ENCODE measurements at regions not wholly inside any gene's neighbourhood (a gene's known extent, or its start where the extent isn't known, plus 50 kb on each side); places are given as distances from the start of the nearest gene placed in this dataset.
A peak's percentile ranks its signal among the peaks of the same experiment; 100 is the strongest.

DNA sequence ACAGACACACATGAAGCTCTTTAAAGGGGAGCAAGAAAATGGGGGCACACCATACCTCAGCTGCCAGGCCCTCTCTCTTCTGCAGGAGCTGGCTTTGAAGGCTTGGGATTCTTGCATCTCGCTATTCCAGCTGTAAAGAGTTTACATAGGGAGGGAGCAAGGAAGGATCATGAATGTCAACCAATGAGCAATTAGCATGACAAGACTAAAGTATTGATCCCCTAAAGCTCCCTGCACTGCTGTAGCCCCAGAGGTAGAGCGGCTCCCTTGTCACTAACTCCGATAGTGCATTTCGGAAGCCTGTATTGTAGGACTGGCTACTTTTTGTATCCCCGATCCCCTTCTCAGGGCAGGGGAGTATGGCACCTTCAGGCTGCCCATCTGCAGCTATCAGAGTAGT is 113.4 kb upstream of the PMFBP1 start:
- TF ChIP-seq, protein P1, sequence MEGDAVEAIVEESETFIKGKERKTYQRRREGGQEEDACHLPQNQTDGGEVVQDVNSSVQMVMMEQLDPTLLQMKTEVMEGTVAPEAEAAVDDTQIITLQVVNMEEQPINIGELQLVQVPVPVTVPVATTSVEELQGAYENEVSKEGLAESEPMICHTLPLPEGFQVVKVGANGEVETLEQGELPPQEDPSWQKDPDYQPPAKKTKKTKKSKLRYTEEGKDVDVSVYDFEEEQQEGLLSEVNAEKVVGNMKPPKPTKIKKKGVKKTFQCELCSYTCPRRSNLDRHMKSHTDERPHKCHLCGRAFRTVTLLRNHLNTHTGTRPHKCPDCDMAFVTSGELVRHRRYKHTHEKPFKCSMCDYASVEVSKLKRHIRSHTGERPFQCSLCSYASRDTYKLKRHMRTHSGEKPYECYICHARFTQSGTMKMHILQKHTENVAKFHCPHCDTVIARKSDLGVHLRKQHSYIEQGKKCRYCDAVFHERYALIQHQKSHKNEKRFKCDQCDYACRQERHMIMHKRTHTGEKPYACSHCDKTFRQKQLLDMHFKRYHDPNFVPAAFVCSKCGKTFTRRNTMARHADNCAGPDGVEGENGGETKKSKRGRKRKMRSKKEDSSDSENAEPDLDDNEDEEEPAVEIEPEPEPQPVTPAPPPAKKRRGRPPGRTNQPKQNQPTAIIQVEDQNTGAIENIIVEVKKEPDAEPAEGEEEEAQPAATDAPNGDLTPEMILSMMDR (IDR thresholded peaks at IDR 0.05; ENCODE audit: extremely low read depth, low read depth, low read length) = no peak
- Histone ChIP-seq H3K4me1 (ENCODE audit: insufficient read depth, low read length) (peaks cover 6% of the 10 kb centered on the region), H3K27ac (ENCODE audit: low read depth, low read length) (no peak overlapping the region), H3K36me3 (ENCODE audit: insufficient read depth, low read length) (no peaks in the 10 kb centered on the region), H3K9me3 (ENCODE audit: low read depth, low read length) (no peaks in the 10 kb centered on the region), H2AFZ (ENCODE audit: low read length) (peak overlapping the region; percentile 4), H3K79me2 (ENCODE audit: insufficient read depth, low read length) (no peaks in the 10 kb centered on the region), H3K27me3 (ENCODE audit: insufficient read depth, low read length) (no peaks in the 10 kb centered on the region), H4K20me1 (ENCODE audit: insufficient read depth, low read length) (no peaks in the 10 kb centered on the region), H3K4me3 (ENCODE audit: insufficient read depth, low read length) (no peak overlapping the region), H3K4me2 (ENCODE audit: insufficient read depth, low read length) (no peak overlapping the region)
- DNase-seq (ENCODE audit: insufficient read length, low spot score, missing footprints) = no peak

DNA sequence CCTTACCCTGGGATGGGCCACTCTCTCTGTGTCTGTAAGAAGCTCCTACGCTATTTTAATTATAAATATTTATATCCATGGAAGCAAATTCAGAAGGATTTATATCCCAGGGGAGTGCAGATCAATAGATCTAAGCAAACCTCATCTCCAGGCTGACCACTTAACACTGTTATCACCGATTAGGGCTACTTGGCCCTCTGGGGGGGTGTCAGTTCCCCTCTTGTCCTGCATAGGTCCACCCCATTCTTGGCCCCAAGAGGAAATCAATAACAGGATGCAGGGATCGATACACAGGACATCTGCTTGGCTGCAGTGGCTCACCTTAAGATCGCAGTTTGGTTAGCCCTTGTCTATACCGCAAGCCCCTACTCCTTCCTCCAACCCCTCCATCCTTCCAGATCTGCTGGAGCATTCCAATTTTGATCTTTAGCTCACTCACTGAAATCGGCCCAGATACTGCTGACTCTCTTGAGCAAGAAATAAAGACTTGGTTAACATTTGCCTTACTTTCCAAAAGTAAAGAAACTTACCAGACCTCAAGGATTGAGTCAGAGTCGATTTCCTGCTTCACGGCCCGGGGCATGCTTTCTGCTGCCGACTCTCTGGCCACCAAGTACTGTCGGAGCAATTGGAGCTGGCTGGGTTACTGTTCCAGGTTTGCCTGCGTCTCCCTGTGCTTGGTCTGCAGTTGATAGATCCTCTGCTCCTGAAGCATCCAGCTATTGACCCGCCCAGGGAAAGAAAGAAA is 112.3 kb upstream of the PMFBP1 start:
- no peak overlapping the region for H3K27ac ChIP-seq (ENCODE audit: low read depth, low read length)
- H3K9me3 ChIP-seq (ENCODE audit: low read depth, low read length) = no peaks in the 10 kb centered on the region
- H4K20me1 ChIP-seq (ENCODE audit: insufficient read depth, low read length) = no peaks in the 10 kb centered on the region
- TF ChIP-seq, protein P1 (IDR thresholded peaks at IDR 0.05; ENCODE audit: extremely low read depth, low read depth, low read length) = no peak
- H3K79me2 ChIP-seq (ENCODE audit: insufficient read depth, low read length) = no peaks in the 10 kb centered on the region
- no peaks in the 10 kb centered on the region for H3K27me3 ChIP-seq (ENCODE audit: insufficient read depth, low read length)
- DNase-seq (ENCODE audit: insufficient read length, low spot score, missing footprints) = no peak
- peaks cover 4% of the 10 kb centered on the region for H3K4me1 ChIP-seq (ENCODE audit: insufficient read depth, low read length)
- no peak overlapping the region for H3K4me3 ChIP-seq (ENCODE audit: insufficient read depth, low read length)
- no peaks in the 10 kb centered on the region for H3K36me3 ChIP-seq (ENCODE audit: insufficient read depth, low read length)
- no peak overlapping the region for H2AFZ ChIP-seq (ENCODE audit: low read length)
- no peak overlapping the region for H3K4me2 ChIP-seq (ENCODE audit: insufficient read depth, low read length)

DNA sequence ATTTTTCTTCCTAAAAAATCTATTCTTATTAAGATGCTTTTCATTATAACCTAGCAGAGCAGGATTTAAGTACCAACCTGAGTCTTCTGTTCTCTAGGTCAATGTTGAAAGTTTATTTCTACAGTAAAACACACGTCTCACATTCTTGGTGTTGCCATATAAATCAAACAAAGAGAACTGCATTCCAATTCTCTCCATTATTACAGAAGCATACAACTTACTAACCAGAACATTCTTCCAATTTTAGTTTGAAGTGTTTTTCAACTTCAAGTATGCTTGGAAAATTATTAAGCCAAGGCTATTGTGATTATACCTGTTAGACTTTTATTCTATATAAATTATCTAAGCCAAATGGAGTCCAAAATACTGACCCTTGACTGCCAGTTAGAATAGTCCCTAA is 110.4 kb upstream of the PMFBP1 start:
- H3K9me3 ChIP-seq (ENCODE audit: low read depth, low read length) = no peaks in the 10 kb centered on the region
- no peaks in the 10 kb centered on the region for H3K27me3 ChIP-seq (ENCODE audit: insufficient read depth, low read length)
- no peaks in the 10 kb centered on the region for H3K79me2 ChIP-seq (ENCODE audit: insufficient read depth, low read length)
- no peak overlapping the region for H3K4me3 ChIP-seq (ENCODE audit: insufficient read depth, low read length)
- TF ChIP-seq, protein P1 (IDR thresholded peaks at IDR 0.05; ENCODE audit: extremely low read depth, low read depth, low read length) = no peak
- DNase-seq (ENCODE audit: insufficient read length, low spot score, missing footprints) = no peak
- H3K27ac ChIP-seq (ENCODE audit: low read depth, low read length) = no peak overlapping the region
- no peak overlapping the region for H3K4me2 ChIP-seq (ENCODE audit: insufficient read depth, low read length)
- H3K4me1 ChIP-seq (ENCODE audit: insufficient read depth, low read length) = peaks cover 4% of the 10 kb centered on the region
- no peak overlapping the region for H2AFZ ChIP-seq (ENCODE audit: low read length)
- H4K20me1 ChIP-seq (ENCODE audit: insufficient read depth, low read length) = no peaks in the 10 kb centered on the region
- H3K36me3 ChIP-seq (ENCODE audit: insufficient read depth, low read length) = no peaks in the 10 kb centered on the region

DNA sequence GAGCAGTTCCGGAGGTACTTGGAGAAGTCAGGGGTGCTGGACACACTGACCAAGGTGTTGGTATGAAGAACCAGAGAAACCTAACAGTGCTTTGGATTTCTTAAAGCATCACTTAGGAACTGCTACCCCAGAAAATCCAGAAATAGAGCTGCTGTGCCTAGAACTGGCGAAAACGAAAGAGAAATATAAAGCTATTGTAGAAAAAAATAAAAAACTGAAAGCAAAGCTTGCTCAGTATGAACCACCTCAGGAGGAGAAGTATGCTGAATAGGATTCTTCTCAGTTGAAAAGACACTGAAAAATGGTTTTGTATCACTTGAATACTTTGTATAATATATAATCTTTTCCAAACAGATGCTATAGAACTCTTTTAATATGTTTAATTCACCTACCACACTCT is 106.3 kb upstream of the PMFBP1 start:
- Histone ChIP-seq H3K36me3 (ENCODE audit: insufficient read depth, low read length) (no peaks in the 10 kb centered on the region), H3K4me1 (ENCODE audit: insufficient read depth, low read length) (no peaks in the 10 kb centered on the region), H3K4me2 (ENCODE audit: insufficient read depth, low read length) (no peak overlapping the region), H3K4me3 (ENCODE audit: insufficient read depth, low read length) (no peak overlapping the region), H3K9me3 (ENCODE audit: low read depth, low read length) (no peaks in the 10 kb centered on the region), H3K27me3 (ENCODE audit: insufficient read depth, low read length) (no peaks in the 10 kb centered on the region), H2AFZ (ENCODE audit: low read length) (no peak overlapping the region), H4K20me1 (ENCODE audit: insufficient read depth, low read length) (no peaks in the 10 kb centered on the region), H3K27ac (ENCODE audit: low read depth, low read length) (no peak overlapping the region), H3K79me2 (ENCODE audit: insufficient read depth, low read length) (no peaks in the 10 kb centered on the region)
- no peak for DNase-seq (ENCODE audit: insufficient read length, low spot score, missing footprints)
- TF ChIP-seq, protein P1 (IDR thresholded peaks at IDR 0.05; ENCODE audit: extremely low read depth, low read depth, low read length) = no peak
